GM23338 (cell line): ENCODE measurements at regions not wholly inside any gene's neighbourhood (a gene's known extent, or its start where the extent isn't known, plus 50 kb on each side); places are given as distances from the start of the nearest gene placed in this dataset.

Source experiments
- ATAC-seq: fragments of 200-7000 bp; cut with Tn5 transposase; 3 replicates; pipeline ENCODE4 v1.9.1; 2020
- DNase-seq: peaks from one replicate; pipeline ENCODE4 v3.0.0-alpha.2; 2015; ENCODE audit warnings: low spot score
- H2AFZ ChIP-seq: fragments of 200-600 bp; sonication (generic); 2 replicates; pipeline ENCODE4 v1.8.0; 2016; ENCODE audit warnings: antibody characterized with exemption, mild to moderate bottlenecking, moderate library complexity
- H3F3A ChIP-seq: fragments of 200-600 bp; sonication (generic); replicated peaks from 2 replicates; pipeline ENCODE4 v1.8.0; 2017; ENCODE audit warnings: antibody characterized with exemption, mixed run types, low read depth
- H3K27ac ChIP-seq: fragments of 200-600 bp; sonication (generic); 2 replicates; pipeline ENCODE4 v1.6.1; 2016; ENCODE audit warnings: low read depth
- H3K27me3 ChIP-seq: fragments of 200-600 bp; sonication (generic); 2 replicates; pipeline ENCODE4 v1.8.0; 2016; ENCODE audit warnings: mild to moderate bottlenecking, mixed run types, moderate library complexity; ENCODE audit not compliant: insufficient read depth
- H3K36me3 ChIP-seq: fragments of 200-600 bp; sonication (generic); 2 replicates; pipeline ENCODE4 v1.8.0; 2016; ENCODE audit warnings: mild to moderate bottlenecking; ENCODE audit not compliant: insufficient read depth
- H3K4me1 ChIP-seq: fragments of 200-600 bp; sonication (generic); 2 replicates; pipeline ENCODE4 v1.8.0; 2016; ENCODE audit warnings: mild to moderate bottlenecking, moderate library complexity; ENCODE audit not compliant: insufficient read depth
- H3K4me2 ChIP-seq: fragments of 200-600 bp; sonication (generic); 2 replicates; pipeline ENCODE4 v1.7.1; 2017; ENCODE audit warnings: mixed run types
- H3K4me3 ChIP-seq: fragments of 200-600 bp; sonication (generic); 2 replicates; pipeline ENCODE4 v1.6.1; 2016; ENCODE audit warnings: mixed run types
- H3K79me2 ChIP-seq: fragments of 200-600 bp; sonication (generic); replicated peaks from 2 replicates; pipeline ENCODE4 v1.8.0; 2017; ENCODE audit warnings: mild to moderate bottlenecking; ENCODE audit not compliant: insufficient read depth
- H3K9me2 ChIP-seq: fragments of 200-600 bp; sonication (generic); 2 replicates; pipeline ENCODE4 v1.8.0; 2017; ENCODE audit not compliant: insufficient read depth
- H4K20me1 ChIP-seq: fragments of 200-600 bp; sonication (generic); replicated peaks from 2 replicates; pipeline ENCODE4 v1.8.0; 2017; ENCODE audit warnings: mild to moderate bottlenecking; ENCODE audit not compliant: insufficient read depth
- H3K27ac Mint-ChIP-seq: 2 replicates; pipeline ENCODE4 v1.8.0; 2020; ENCODE audit warnings: inconsistent platforms, mild to moderate bottlenecking, moderate library complexity, mixed read lengths
- H3K27me3 Mint-ChIP-seq: 3 replicates; pipeline ENCODE4 v1.8.0; 2022; ENCODE audit warnings: low read depth, mild to moderate bottlenecking, moderate library complexity, mixed read lengths, inconsistent platforms; ENCODE audit not compliant: insufficient read depth, poor library complexity
- H3K36me3 Mint-ChIP-seq: 3 replicates; pipeline ENCODE4 v1.8.0; 2021; ENCODE audit warnings: low read depth, mild to moderate bottlenecking, inconsistent platforms, moderate library complexity, mixed read lengths
- H3K4me1 Mint-ChIP-seq: 3 replicates; pipeline ENCODE4 v1.8.0; 2020; ENCODE audit warnings: mild to moderate bottlenecking, inconsistent platforms, mixed read lengths
- H3K4me3 Mint-ChIP-seq: 3 replicates; pipeline ENCODE4 v1.8.0; 2021; ENCODE audit warnings: moderate library complexity, mild to moderate bottlenecking, inconsistent platforms, mixed read lengths
- H3K9me3 Mint-ChIP-seq: 3 replicates; pipeline ENCODE4 v1.8.0; 2020; ENCODE audit warnings: moderate library complexity, mild to moderate bottlenecking, inconsistent platforms, mixed read lengths
- CREB1 ChIP-seq: fragments of 250-450 bp; sonication (Bioruptor Pico); IDR thresholded peaks from 2 replicates; pipeline ENCODE4 v1.5.0; 2020; ENCODE audit warnings: low read depth, mild to moderate bottlenecking, moderate library complexity
- CTCF ChIP-seq, 2 experiments: fragments of 200-600 bp in 1 of 2; sonication (generic) in 1 of 2; conservative IDR thresholded peaks; 2 replicates each; pipeline versions ENCODE4 v1.5.1 to v1.6.1; 2016 to 2017; ENCODE audit warnings: antibody characterized with exemption in 2 of 2, low read depth in 2 of 2, mild to moderate bottlenecking in 2 of 2, moderate library complexity in 1 of 2
- EZH2 ChIP-seq: fragments of 200-600 bp; sonication (generic); IDR thresholded peaks from one replicate; pipeline ENCODE4 v1.8.0; 2017; ENCODE audit warnings: antibody characterized with exemption, mild to moderate bottlenecking, low read depth; ENCODE audit not compliant: unreplicated experiment
- EZH2phosphoT487 ChIP-seq: fragments of 200-600 bp; sonication (generic); IDR thresholded peaks from one replicate; pipeline ENCODE4 v1.8.1; 2018; ENCODE audit warnings: antibody characterized with exemption; ENCODE audit not compliant: unreplicated experiment
- JUNB ChIP-seq: IDR thresholded peaks from one replicate; pipeline ENCODE4 v1.6.1; 2016; ENCODE audit warnings: antibody characterized with exemption; ENCODE audit not compliant: unreplicated experiment
- NANOG ChIP-seq: IDR thresholded peaks from 2 replicates; pipeline ENCODE4 v1.6.1; 2016; ENCODE audit warnings: antibody characterized with exemption, borderline replicate concordance
- POLR2AphosphoS5 ChIP-seq: IDR thresholded peaks from 2 replicates; pipeline ENCODE4 v1.6.1; 2016; ENCODE audit warnings: antibody characterized with exemption, low read depth
- REST ChIP-seq: IDR thresholded peaks from one replicate; pipeline ENCODE4 v1.6.1; 2018; ENCODE audit warnings: antibody characterized with exemption; ENCODE audit not compliant: unreplicated experiment
- STAT1 ChIP-seq: IDR thresholded peaks from one replicate; pipeline ENCODE4 v1.6.1; 2016; ENCODE audit warnings: antibody characterized with exemption; ENCODE audit not compliant: unreplicated experiment
- ZNF114 ChIP-seq: fragments of 250-450 bp; sonication (Bioruptor Pico); IDR thresholded peaks from 2 replicates; pipeline ENCODE4 v1.5.0; 2020; ENCODE audit warnings: mild to moderate bottlenecking, moderate library complexity
- ZNF331 ChIP-seq: fragments of 250-450 bp; sonication (Bioruptor Pico); IDR thresholded peaks from 2 replicates; pipeline ENCODE4 v1.5.0; 2020; ENCODE audit warnings: low read depth, mild to moderate bottlenecking, moderate library complexity
- ZNF462 ChIP-seq: fragments of 250-450 bp; sonication (Bioruptor Pico); IDR thresholded peaks from 2 replicates; pipeline ENCODE4 v1.5.0; 2020; ENCODE audit warnings: mild to moderate bottlenecking, moderate library complexity
- TF ChIP-seq, protein P1 (sequence below): IDR thresholded peaks from 2 replicates; pipeline ENCODE4 v1.6.1; 2016; ENCODE audit warnings: antibody characterized with exemption

- H3K9me3 Mint-ChIP-seq: peaks cover 4% of the 10 kb centered on the region; the same call in 1 of the 3 replicates
- TF ChIP-seq STAT1: no peak
- no peak for TF ChIP-seq EZH2phosphoT487
- TF ChIP-seq CTCF (conservative IDR thresholded peaks at IDR 0.05; ENCODE audit: low read depth in 2 of 2): no peak
- no peak for TF ChIP-seq ZNF331
- no peak for TF ChIP-seq JUNB
- TF ChIP-seq ZNF114: no peak
- TF ChIP-seq CREB1 (CRISPR knock-in tag): no peak
- no peak for TF ChIP-seq REST
- TF ChIP-seq EZH2: no peak
- TF ChIP-seq ZNF462 (CRISPR knock-in tag): no peak
- TF ChIP-seq POLR2AphosphoS5: no peak
- no peak for TF ChIP-seq NANOG
- TF ChIP-seq, protein P1, sequence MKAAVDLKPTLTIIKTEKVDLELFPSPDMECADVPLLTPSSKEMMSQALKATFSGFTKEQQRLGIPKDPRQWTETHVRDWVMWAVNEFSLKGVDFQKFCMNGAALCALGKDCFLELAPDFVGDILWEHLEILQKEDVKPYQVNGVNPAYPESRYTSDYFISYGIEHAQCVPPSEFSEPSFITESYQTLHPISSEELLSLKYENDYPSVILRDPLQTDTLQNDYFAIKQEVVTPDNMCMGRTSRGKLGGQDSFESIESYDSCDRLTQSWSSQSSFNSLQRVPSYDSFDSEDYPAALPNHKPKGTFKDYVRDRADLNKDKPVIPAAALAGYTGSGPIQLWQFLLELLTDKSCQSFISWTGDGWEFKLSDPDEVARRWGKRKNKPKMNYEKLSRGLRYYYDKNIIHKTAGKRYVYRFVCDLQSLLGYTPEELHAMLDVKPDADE: no peak
- H3K36me3 Mint-ChIP-seq: peaks cover 8% of the 10 kb centered on the region
- H3F3A ChIP-seq: no peaks in the 10 kb centered on the region
- H3K27ac Mint-ChIP-seq: no peak overlapping the region
- H3K4me2 ChIP-seq: no peak overlapping the region
- peaks cover 34% of the 10 kb centered on the region for H3K4me1 Mint-ChIP-seq
- no peaks in the 10 kb centered on the region for H4K20me1 ChIP-seq
- no peaks in the 10 kb centered on the region for H3K27me3 ChIP-seq
- peaks cover 34% of the 10 kb centered on the region for H3K4me1 ChIP-seq
- H3K27ac ChIP-seq: 0 out of 2 replicates have a peak overlapping the region, but pooled peaks have one; percentile 8
- DNase-seq: peak; percentile 28
- peak overlapping the region; percentile 12; the same call in 1 of the 2 replicates for H2AFZ ChIP-seq
- peak; percentile 39; the same call in 2 of the 3 replicates for ATAC-seq
- H3K4me3 Mint-ChIP-seq: no peak overlapping the region
- H3K27me3 Mint-ChIP-seq: no peaks in the 10 kb centered on the region
- no peak overlapping the region for H3K4me3 ChIP-seq
- no peaks in the 10 kb centered on the region for H3K36me3 ChIP-seq
- H3K9me2 ChIP-seq: no peaks in the 10 kb centered on the region
- H3K79me2 ChIP-seq: no peaks in the 10 kb centered on the region
These were observed 635.6 kb upstream of the PCDH10 start for GRCh38 chr4:132513491-132513890.
